ENCODE measurements at regions not wholly inside any gene's neighbourhood (a gene's known extent, or its start where the extent isn't known, plus 50 kb on each side); places are given as distances from the start of the nearest gene placed in this dataset.

- TF ChIP-seq CTCF (IDR thresholded peaks at IDR 0.05; ENCODE audit: low read depth, low read length, poor library complexity, severe bottlenecking): no peak
- no peak for TF ChIP-seq EZH2phosphoT487 (IDR thresholded peaks at IDR 0.05; ENCODE audit: borderline replicate concordance, low read length)
These were observed 158.5 kb downstream of the RRAGC start for GRCh38 chr1:38701088-38701487.

All from DOHH2 (cell line).